RWPE1 (cell line): ENCODE measurements at regions not wholly inside any gene's neighbourhood (a gene's known extent, or its start where the extent isn't known, plus 50 kb on each side); places are given as distances from the start of the nearest gene placed in this dataset.

Source experiments
- CTCF ChIA-PET: fragments of 350-600 bp; sonication (Branson Sonifier 250); formaldehyde crosslinking; extraction: SDS; loops from one replicate; lab custom pipeline; 2021; lab: Yijun Ruan, JAX
- POLR2A ChIA-PET: fragments of 400-600 bp; formaldehyde crosslinking; extraction: SDS; loops from one replicate; lab custom pipeline; 2020; ENCODE audit warnings: antibody characterized with exemption; ENCODE audit not compliant: low non-redundant PET; lab: Yijun Ruan, JAX
- DNase-seq: peaks from one replicate; pipeline ENCODE4 v3.0.0; 2012; ENCODE audit warnings: low spot score
- H3K27ac ChIP-seq: fragments of 450-650 bp; 2 replicates; pipeline ENCODE4 v1.5.1; 2017
- CTCF ChIP-seq: fragments of 450-650 bp; conservative IDR thresholded peaks from 2 replicates; pipeline ENCODE4 v1.5.1; 2017; ENCODE audit warnings: low read depth, mild to moderate bottlenecking

GRCh38 chr1:208785629-208786028 lies 541.4 kb upstream of the PLXNA2 start:
- no peak overlapping the region for H3K27ac ChIP-seq
- POLR2A ChIA-PET, result no interaction called here
- DNase-seq, result no peak
- CTCF ChIA-PET, result interaction anchor here (0.6 kb wide), 1 partner anchor 351 kb away, joined by 3 read pairs; no protein-coding TSS in a partner anchor
- TF ChIP-seq CTCF, result no peak

- no peak overlapping the region for H3K27ac ChIP-seq
- ChIA-PET CTCF (interaction anchor here (0.6 kb wide), 1 partner anchor 169 kb away, joined by 3 read pairs; no protein-coding TSS in a partner anchor), POLR2A (no interaction called here)
- no peak for TF ChIP-seq CTCF
- no peak for DNase-seq
These were observed 543.0 kb upstream of the PLXNA2 start for GRCh38 chr1:208787219-208787618.

- no peak for DNase-seq
- ChIA-PET CTCF (no interaction called here), POLR2A (no interaction called here)
- TF ChIP-seq CTCF, result no peak
- no peak overlapping the region for H3K27ac ChIP-seq
These were observed 543.9 kb upstream of the PLXNA2 start for GRCh38 chr1:208788013-208788540.

GRCh38 chr1:208791456-208791855 lies 547.3 kb upstream of the PLXNA2 start:
- no peak for DNase-seq
- POLR2A ChIA-PET, result no interaction called here
- no peak for TF ChIP-seq CTCF
- H3K27ac ChIP-seq, result no peak overlapping the region
- CTCF ChIA-PET, result no interaction called here

- POLR2A ChIA-PET, result no interaction called here
These were observed 549.7 kb upstream of the PLXNA2 start for GRCh38 chr1:208793861-208794345.

GRCh38 chr1:208799186-208799585 lies 555.0 kb upstream of the PLXNA2 start:
- DNase-seq, result no peak
- POLR2A ChIA-PET, result no interaction called here
- CTCF ChIA-PET, result no interaction called here
- TF ChIP-seq CTCF, result no peak
- H3K27ac ChIP-seq, result no peak overlapping the region

More at GRCh38 chr1:208793861-208794345, 549.7 kb upstream of the PLXNA2 start:
- no peak for DNase-seq
- no peak for TF ChIP-seq CTCF
- CTCF ChIA-PET, result no interaction called here
- no peak overlapping the region for H3K27ac ChIP-seq
